B cell (primary cell): ENCODE measurements at regions not wholly inside any gene's neighbourhood (a gene's known extent, or its start where the extent isn't known, plus 50 kb on each side); places are given as distances from the start of the nearest gene placed in this dataset.

Experiments used
- ATAC-seq: fragments of 200-7000 bp; cut with Tn5 transposase; one replicate; pipeline ENCODE4 v1.10.0; 2021; ENCODE audit warnings: low read depth, mild to moderate bottlenecking, moderate number of reproducible peaks, moderate library complexity
- CTCF ChIA-PET: fragments of 350-600 bp; sonication (Branson Sonifier 250); formaldehyde crosslinking; loops from one replicate; lab custom pipeline; 2021; ENCODE audit warnings: antibody characterized with exemption, inconsistent platforms; lab: Charles Lee
- POLR2A ChIA-PET: fragments of 350-600 bp; sonication (Branson Sonifier 250); formaldehyde crosslinking; loops from one replicate; lab custom pipeline; 2021; ENCODE audit warnings: antibody characterized with exemption; lab: Charles Lee
- DNase-seq: peaks from one replicate; pipeline ENCODE4 v3.0.0; 2013
- H2AFZ ChIP-seq: 2 replicates; pipeline ENCODE4 v1.6.1; 2012; ENCODE audit warnings: mild to moderate bottlenecking, low read depth, low read length; ENCODE audit not compliant: insufficient read depth, poor library complexity, severe bottlenecking
- H3K27ac ChIP-seq, 2 donors: 1 replicate in 1 of 2; 2 replicates in 1 of 2; pipeline ENCODE4 v1.5.1; 2012 to 2013; ENCODE audit warnings: low read length in 2 of 2, mild to moderate bottlenecking in 2 of 2, moderate library complexity in 1 of 2
- H3K27me3 ChIP-seq, 4 experiments: fragments of 200-600 bp in 1 of 4; sonication (generic) in 1 of 4; replicated peaks in 1 of 4; 1 replicate in 2 of 4; 2 replicates in 2 of 4; pipeline versions ENCODE4 v1.6.1 to v1.7.0; 2013 to 2016; ENCODE audit warnings: low read length in 3 of 4, mild to moderate bottlenecking in 2 of 4, mixed read lengths in 1 of 4, moderate library complexity in 1 of 4; ENCODE audit not compliant: insufficient read depth in 4 of 4, control insufficient read depth in 3 of 4; ENCODE audit errors: control extremely low read depth in 1 of 4
- H3K36me3 ChIP-seq, 2 experiments: replicated peaks in 1 of 2; 1 replicate in 1 of 2; 2 replicates in 1 of 2; pipeline versions ENCODE4 v1.6.1 to v1.7.1; 2013; ENCODE audit warnings: low read length in 1 of 2; ENCODE audit not compliant: insufficient read depth in 2 of 2, control insufficient read depth in 1 of 2; ENCODE audit errors: control extremely low read depth in 1 of 2, extremely low read depth in 1 of 2
- H3K4me1 ChIP-seq, 2 donors: fragments of 200-600 bp in 1 of 2; sonication (generic) in 1 of 2; 1 replicate in 1 of 2; 2 replicates in 1 of 2; pipeline versions ENCODE4 v1.5.1 to v1.6.1; 2013 to 2017; ENCODE audit warnings: low read length in 2 of 2; ENCODE audit not compliant: control insufficient read depth in 2 of 2, insufficient read depth in 2 of 2
- H3K4me2 ChIP-seq: replicated peaks from 2 replicates; pipeline ENCODE3; 2012; ENCODE audit warnings: mild to moderate bottlenecking, low read depth, low read length; ENCODE audit not compliant: poor library complexity, severe bottlenecking
- H3K4me3 ChIP-seq, 5 experiments: fragments of 200-600 bp in 1 of 5; sonication (generic) in 1 of 5; 1 replicate in 3 of 5; 2 replicates in 2 of 5; pipeline versions ENCODE4 v1.5.1 to v1.7.0; 2011 to 2016; ENCODE audit warnings: low read length in 4 of 5, mild to moderate bottlenecking in 4 of 5, low read depth in 2 of 5, control low read depth in 1 of 5, moderate library complexity in 1 of 5; ENCODE audit not compliant: insufficient read depth in 1 of 5; ENCODE audit errors: control extremely low read depth in 1 of 5, extremely low read depth in 1 of 5
- H3K79me2 ChIP-seq: fragments of 200-600 bp; sonication (generic); one replicate; pipeline ENCODE4 v1.6.0; 2016; ENCODE audit warnings: low read length; ENCODE audit not compliant: control insufficient read depth, insufficient read depth
- H3K9ac ChIP-seq: fragments of 200-600 bp; sonication (generic); 2 replicates; pipeline ENCODE4 v1.6.1; 2017; ENCODE audit warnings: mild to moderate bottlenecking, low read length, moderate library complexity
- H3K9me3 ChIP-seq, 3 donors: one replicate each; pipeline versions ENCODE4 v1.6.1 to v1.7.1; 2013; ENCODE audit warnings: low read length in 2 of 3; ENCODE audit not compliant: control insufficient read depth in 2 of 3, insufficient read depth in 1 of 3; ENCODE audit errors: control extremely low read depth in 1 of 3
- H4K20me1 ChIP-seq: 2 replicates; pipeline ENCODE4 v1.6.0; 2012; ENCODE audit warnings: mild to moderate bottlenecking, low read length; ENCODE audit not compliant: insufficient read depth, control insufficient read depth, poor library complexity, severe bottlenecking
- H3K27ac Mint-ChIP-seq: one replicate; pipeline ENCODE4 v1.8.0; 2021; ENCODE audit warnings: mixed read lengths
- H3K27me3 Mint-ChIP-seq: one replicate; pipeline ENCODE4 v1.8.0; 2021; ENCODE audit warnings: mixed read lengths
- H3K4me1 Mint-ChIP-seq: one replicate; pipeline ENCODE4 v1.8.0; 2021; ENCODE audit warnings: mixed read lengths
- H3K4me3 Mint-ChIP-seq: one replicate; pipeline ENCODE4 v1.8.0; 2021; ENCODE audit warnings: mixed read lengths
- H3K9me3 Mint-ChIP-seq: one replicate; pipeline ENCODE4 v1.8.0; 2022; ENCODE audit warnings: mixed read lengths; ENCODE audit not compliant: insufficient read depth
- EZH2 ChIP-seq: IDR thresholded peaks from 2 replicates; pipeline ENCODE4 v1.6.1; 2012; ENCODE audit warnings: borderline replicate concordance, low read depth, mild to moderate bottlenecking, moderate library complexity, low read length; ENCODE audit not compliant: insufficient read depth, poor library complexity, severe bottlenecking
- WGBS: methylation state at CpG from one replicate; pipeline ENCODE4 v1.1.5; 2013; ENCODE audit warnings: missing lambda C conversion rate; ENCODE audit not compliant: insufficient coverage; 5-methylcytosine and 5-hydroxymethylcytosine counted together
- intact Hi-C: fragments of 100-400 bp; cut with micrococcal nuclease; formaldehyde crosslinking; loops from one replicate; pipeline ENCODE4 v1.10.0; 2022
- TF ChIP-seq, protein P1 (sequence below): fragments of 200-600 bp; IDR thresholded peaks from one replicate; pipeline ENCODE4 v1.8.0; 2022; ENCODE audit warnings: antibody characterized with exemption, mild to moderate bottlenecking

DNA sequence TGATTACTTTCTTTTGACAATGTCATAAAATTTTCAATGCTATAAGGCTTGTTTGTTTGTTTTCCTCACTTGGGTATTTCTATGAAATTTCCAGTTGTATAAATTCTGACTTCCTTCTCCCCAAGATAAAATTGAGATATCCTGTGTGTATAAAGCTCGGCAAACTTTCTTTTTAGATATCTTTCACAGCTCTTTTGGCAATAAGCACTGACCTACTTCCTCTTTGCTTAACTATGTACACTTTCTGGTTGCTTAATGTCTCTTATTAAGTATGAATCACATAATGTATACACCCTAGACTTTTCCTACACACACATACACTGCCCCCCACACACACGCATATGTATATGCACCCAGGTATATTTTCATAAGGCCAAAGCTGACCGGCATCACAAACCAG is 318.4 kb upstream of the RBMY1B start:
- intact Hi-C loops = no loop called here
- DNase-seq (no peak), ATAC-seq (no peak)
- TF ChIP-seq EZH2 = no peak
- TF ChIP-seq, protein P1, sequence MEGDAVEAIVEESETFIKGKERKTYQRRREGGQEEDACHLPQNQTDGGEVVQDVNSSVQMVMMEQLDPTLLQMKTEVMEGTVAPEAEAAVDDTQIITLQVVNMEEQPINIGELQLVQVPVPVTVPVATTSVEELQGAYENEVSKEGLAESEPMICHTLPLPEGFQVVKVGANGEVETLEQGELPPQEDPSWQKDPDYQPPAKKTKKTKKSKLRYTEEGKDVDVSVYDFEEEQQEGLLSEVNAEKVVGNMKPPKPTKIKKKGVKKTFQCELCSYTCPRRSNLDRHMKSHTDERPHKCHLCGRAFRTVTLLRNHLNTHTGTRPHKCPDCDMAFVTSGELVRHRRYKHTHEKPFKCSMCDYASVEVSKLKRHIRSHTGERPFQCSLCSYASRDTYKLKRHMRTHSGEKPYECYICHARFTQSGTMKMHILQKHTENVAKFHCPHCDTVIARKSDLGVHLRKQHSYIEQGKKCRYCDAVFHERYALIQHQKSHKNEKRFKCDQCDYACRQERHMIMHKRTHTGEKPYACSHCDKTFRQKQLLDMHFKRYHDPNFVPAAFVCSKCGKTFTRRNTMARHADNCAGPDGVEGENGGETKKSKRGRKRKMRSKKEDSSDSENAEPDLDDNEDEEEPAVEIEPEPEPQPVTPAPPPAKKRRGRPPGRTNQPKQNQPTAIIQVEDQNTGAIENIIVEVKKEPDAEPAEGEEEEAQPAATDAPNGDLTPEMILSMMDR = no peak
- no peak overlapping the region for H3K9ac ChIP-seq
- ChIA-PET CTCF (no interaction called here), POLR2A (no interaction called here)
- WGBS = no CpG with 5 or more reads among the region's 3 CpGs
- no peaks in the 10 kb centered on the region for H3K27me3 Mint-ChIP-seq
- H3K4me1 ChIP-seq = no peaks in the 10 kb centered on the region
- no peaks in the 10 kb centered on the region for H3K79me2 ChIP-seq
- H3K4me1 Mint-ChIP-seq = peaks cover 4% of the 10 kb centered on the region
- no peaks in the 10 kb centered on the region for H3K27me3 ChIP-seq
- H3K9me3 ChIP-seq = no peaks in the 10 kb centered on the region
- no peak overlapping the region for H3K4me3 Mint-ChIP-seq
- H3K4me2 ChIP-seq = no peak overlapping the region
- no peaks in the 10 kb centered on the region for H3K9me3 Mint-ChIP-seq
- H3K27ac ChIP-seq = no peak overlapping the region
- H3K27ac Mint-ChIP-seq = no peak overlapping the region
- no peaks in the 10 kb centered on the region for H4K20me1 ChIP-seq
- H3K36me3 ChIP-seq = no peaks in the 10 kb centered on the region
- no peak overlapping the region for H2AFZ ChIP-seq
- H3K4me3 ChIP-seq = no peak overlapping the region

DNA sequence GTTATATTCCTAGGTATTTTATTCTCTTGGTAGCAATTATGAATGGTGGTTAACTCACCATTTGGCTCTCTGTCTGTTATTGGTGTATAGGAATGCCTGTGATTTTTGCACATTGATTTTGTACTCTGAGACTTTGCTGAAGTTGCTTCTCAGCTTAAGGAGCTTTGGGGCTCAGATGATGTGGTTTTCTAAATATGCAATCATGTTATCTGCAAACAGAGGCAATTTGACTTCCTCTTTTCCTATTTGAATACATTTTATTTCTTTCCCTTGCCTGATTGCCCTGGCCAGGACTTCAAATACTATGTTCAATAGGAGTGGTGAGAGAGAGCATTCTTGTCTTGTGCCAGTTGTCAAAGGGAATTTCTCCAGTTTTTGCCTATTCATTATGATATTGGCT is 310.9 kb upstream of the RBMY1B start:
- Histone ChIP-seq H3K4me2 (no peak overlapping the region), H3K9me3 (peaks cover 0 to 3% (median 0%) of the 10 kb centered on the region in 3 donors), H3K27me3 (no peaks in the 10 kb centered on the region), H3K27ac (no peak overlapping the region), H3K4me3 (no peak overlapping the region), H3K79me2 (no peaks in the 10 kb centered on the region), H3K36me3 (no peaks in the 10 kb centered on the region), H2AFZ (no peak overlapping the region), H4K20me1 (no peaks in the 10 kb centered on the region), H3K4me1 (peaks cover 0 to 6% of the 10 kb centered on the region in 2 donors), H3K9ac (no peak overlapping the region)
- ChIA-PET CTCF (no interaction called here), POLR2A (no interaction called here)
- H3K27ac Mint-ChIP-seq = no peak overlapping the region
- TF ChIP-seq, protein P1 = no peak
- TF ChIP-seq EZH2 = no peak
- intact Hi-C loops = no loop called here
- no peaks in the 10 kb centered on the region for H3K9me3 Mint-ChIP-seq
- H3K27me3 Mint-ChIP-seq = no peaks in the 10 kb centered on the region
- H3K4me1 Mint-ChIP-seq = peaks cover 19% of the 10 kb centered on the region
- DNase-seq = peak; percentile 2
- ATAC-seq = no peak
- no peak overlapping the region for H3K4me3 Mint-ChIP-seq
